Gastrocnemius medialis (tissue), 4 donors: ENCODE measurements at regions not wholly inside any gene's neighbourhood (a gene's known extent, or its start where the extent isn't known, plus 50 kb on each side); places are given as distances from the start of the nearest gene placed in this dataset.
"Not testable (repeated sequence)": the region's sequence is repeated elsewhere in the genome, so short reads cannot be mapped to it uniquely, and the experiment has no call there.

Source experiments
- ATAC-seq, 2 donors: fragments of 150-250 bp; one replicate each; pipeline ENCODE4 v1.9.1; 2016
- DNase-seq, 2 donors: peaks; one replicate each; pipeline ENCODE4 v3.0.0-alpha.2; 2019
- H3K27ac ChIP-seq, 4 donors: fragments of 200-600 bp; sonication (generic); 1 replicate in 1 of 4; 2 replicates in 3 of 4; pipeline ENCODE4 v1.5.1; 2016 to 2018; ENCODE audit warnings: mild to moderate bottlenecking in 2 of 4, moderate library complexity in 1 of 4
- H3K27me3 ChIP-seq, 3 donors: fragments of 200-600 bp; sonication (generic) in 2 of 3; 1 replicate in 1 of 3; 2 replicates in 2 of 3; pipeline versions ENCODE4 v1.5.1 to v1.6.0; 2016 to 2019; ENCODE audit warnings: mild to moderate bottlenecking in 1 of 3, moderate library complexity in 1 of 3
- H3K36me3 ChIP-seq, 2 donors: fragments of 200-600 bp; sonication (generic) in 1 of 2; one replicate each; pipeline ENCODE4 v1.5.1; 2017 to 2018
- H3K4me1 ChIP-seq, 2 donors: fragments of 200-600 bp; sonication (generic) in 1 of 2; one replicate each; pipeline ENCODE4 v1.5.1; 2016 to 2017; ENCODE audit warnings: mild to moderate bottlenecking in 2 of 2
- H3K4me3 ChIP-seq, 4 donors: fragments of 200-600 bp; sonication (generic) in 3 of 4; 1 replicate in 1 of 4; 2 replicates in 3 of 4; pipeline ENCODE4 v1.5.1; 2016 to 2019; ENCODE audit warnings: mild to moderate bottlenecking in 2 of 4
- H3K9me3 ChIP-seq, 3 donors: fragments of 200-600 bp; sonication (generic) in 2 of 3; 1 replicate in 1 of 3; 2 replicates in 2 of 3; pipeline ENCODE4 v1.5.1; 2016 to 2019
- CTCF ChIP-seq, 5 experiments: fragments of 450-650 bp in 3 of 5; fragments of 200-600 bp in 2 of 5; sonication (generic) in 2 of 5; IDR thresholded peaks in 4 of 5; conservative IDR thresholded peaks in 1 of 5; 1 replicate in 4 of 5; 2 replicates in 1 of 5; pipeline ENCODE4 v1.5.1; 2016 to 2019; ENCODE audit warnings: antibody characterized with exemption in 5 of 5, mild to moderate bottlenecking in 3 of 5, moderate library complexity in 3 of 5
- POLR2A ChIP-seq, 2 donors: fragments of 450-650 bp; IDR thresholded peaks; one replicate each; pipeline ENCODE4 v1.6.1; 2017; ENCODE audit warnings: antibody characterized with exemption in 2 of 2, mild to moderate bottlenecking in 2 of 2, moderate library complexity in 2 of 2
- in situ Hi-C, 4 donors: fragments of 200-750 bp; cut with MboI; loops; one replicate each; pipeline versions ENCODE4 v1.15.0 to v1.8.0; 2017; ENCODE audit warnings: low sequenced_read_pairs in 4 of 4
- intact Hi-C: fragments of 100-400 bp; cut with DNase I; formaldehyde crosslinking; loops from one replicate; pipeline ENCODE4 v1.15.1; 2023; ENCODE audit warnings: low total_unique reads

- H3K4me3 ChIP-seq, ATAC-seq, H3K9me3 ChIP-seq, H3K27ac ChIP-seq, H3K4me1 ChIP-seq, H3K36me3 ChIP-seq, H3K27me3 ChIP-seq, intact Hi-C loops, DNase-seq, in situ Hi-C loops: not testable (repeated sequence)
These were observed 79.2 kb downstream of the PXDC1 start for GRCh38 chr6:3672339-3672738.

- no peaks in the 10 kb centered on the region for H3K36me3 ChIP-seq
- DNase-seq = no peak
- in situ Hi-C loops = no loop called here
- intact Hi-C loops = no loop called here
- no peak for ATAC-seq
- no peaks in the 10 kb centered on the region for H3K27me3 ChIP-seq
- TF ChIP-seq CTCF (IDR thresholded peaks at IDR 0.05 in 4 of 5, conservative IDR thresholded peaks at IDR 0.05 in 1 of 5) (no peak), POLR2A (IDR thresholded peaks at IDR 0.05) (no peak)
- no peak overlapping the region for H3K4me3 ChIP-seq
- no peaks in the 10 kb centered on the region for H3K4me1 ChIP-seq
- no peaks in the 10 kb centered on the region for H3K9me3 ChIP-seq
- no peak overlapping the region for H3K27ac ChIP-seq
These were observed 80.1 kb downstream of the PXDC1 start for GRCh38 chr6:3671382-3671781.

GRCh38 chr6:3670356-3670755, 81.2 kb downstream of the PXDC1 start:
- Histone ChIP-seq H3K27me3 (no peaks in the 10 kb centered on the region), H3K36me3 (no peaks in the 10 kb centered on the region), H3K4me1 (no peaks in the 10 kb centered on the region), H3K4me3 (no peak overlapping the region), H3K9me3 (no peaks in the 10 kb centered on the region), H3K27ac (no peak overlapping the region)
- intact Hi-C loops = no loop called here
- TF ChIP-seq CTCF (IDR thresholded peaks at IDR 0.05 in 4 of 5, conservative IDR thresholded peaks at IDR 0.05 in 1 of 5) (no peak), POLR2A (IDR thresholded peaks at IDR 0.05) (no peak)
- DNase-seq (no peak), ATAC-seq (no peak)
- in situ Hi-C loops = no loop called here

GRCh38 chr6:3669916-3670315, 81.6 kb downstream of the PXDC1 start:
- TF ChIP-seq CTCF (IDR thresholded peaks at IDR 0.05 in 4 of 5, conservative IDR thresholded peaks at IDR 0.05 in 1 of 5) = no peak
- TF ChIP-seq POLR2A (IDR thresholded peaks at IDR 0.05) = no peak
- intact Hi-C loops (no loop called here), in situ Hi-C loops (no loop called here)

GRCh38 chr6:3665608-3666007, 85.9 kb downstream of the PXDC1 start:
- intact Hi-C loops (no loop called here), in situ Hi-C loops (no loop called here)
- H3K9me3 ChIP-seq = no peaks in the 10 kb centered on the region
- no peaks in the 10 kb centered on the region for H3K36me3 ChIP-seq
- TF ChIP-seq CTCF (IDR thresholded peaks at IDR 0.05 in 4 of 5, conservative IDR thresholded peaks at IDR 0.05 in 1 of 5) = no peak
- no peak for TF ChIP-seq POLR2A (IDR thresholded peaks at IDR 0.05)
- no peaks in the 10 kb centered on the region for H3K4me1 ChIP-seq
- ATAC-seq (no peak), DNase-seq (no peak)
- no peak overlapping the region for H3K4me3 ChIP-seq
- no peak overlapping the region for H3K27ac ChIP-seq
- H3K27me3 ChIP-seq = no peaks in the 10 kb centered on the region

More at GRCh38 chr6:3669916-3670315, 81.6 kb downstream of the PXDC1 start:
- no peak for ATAC-seq
- no peak for DNase-seq
- no peaks in the 10 kb centered on the region for H3K36me3 ChIP-seq
- no peaks in the 10 kb centered on the region for H3K4me1 ChIP-seq
- no peaks in the 10 kb centered on the region for H3K27me3 ChIP-seq
- H3K27ac ChIP-seq = no peak overlapping the region
- H3K9me3 ChIP-seq = no peaks in the 10 kb centered on the region
- no peak overlapping the region for H3K4me3 ChIP-seq
